HCT116 (cell line): ENCODE measurements at regions not wholly inside any gene's neighbourhood (a gene's known extent, or its start where the extent isn't known, plus 50 kb on each side); places are given as distances from the start of the nearest gene placed in this dataset.

Experiments
- ATAC-seq: fragments of 200-7000 bp; cut with Tn5 transposase; 2 replicates; pipeline ENCODE4 v1.9.1; 2020; ENCODE audit warnings: mild to moderate bottlenecking, moderate library complexity
- BruUV-seq: library from RNA; stranded (reverse); fragments of 400-500 nt; replicated peaks from 2 replicates; lab custom pipeline; 2021; lab: Mats Ljungman, UMichigan
- CTCF ChIA-PET: fragments of 300-600 bp; sonication (Branson Sonifier 250); formaldehyde crosslinking; loops from one replicate; lab custom pipeline; 2021; ENCODE audit warnings: antibody characterized with exemption; lab: Charles Lee
- POLR2A ChIA-PET: fragments of 300-600, 350-600 bp; sonication (Branson Sonifier 250); formaldehyde crosslinking; loops from one replicate; lab custom pipeline; 2021; ENCODE audit warnings: antibody characterized with exemption; lab: Charles Lee
- RAD21 ChIA-PET, 2 experiments: fragments of 300-600 bp; sonication (Branson Sonifier 250); formaldehyde crosslinking; loops; one replicate each; lab custom pipeline; 2023; ENCODE audit warnings: low total read pairs in 2 of 2; ENCODE audit not compliant: uncharacterized antibody in 2 of 2, unreplicated experiment in 2 of 2, low non-redundant PET in 1 of 2; lab: Charles Lee
- DNase-seq: peaks from one replicate; pipeline ENCODE4 v3.0.0-alpha.2; 2010; ENCODE audit warnings: low read depth, low spot score
- H2AFZ ChIP-seq: fragments of 200-600 bp; shearing (Covaris generic), sonication (generic); 2 replicates; pipeline ENCODE4 v1.6.1; 2017; ENCODE audit warnings: low read depth, mixed run types, mixed read lengths, antibody characterized with exemption, low read length; ENCODE audit not compliant: poor library complexity, severe bottlenecking
- H3K27ac ChIP-seq: 2 replicates; pipeline ENCODE4 v1.5.1; 2012; ENCODE audit warnings: low read depth, low read length
- H3K27me3 ChIP-seq: fragments of 200-600 bp; sonication (generic); 2 replicates; pipeline ENCODE4 v1.6.1; 2016; ENCODE audit warnings: mixed run types, low read length, mixed read lengths; ENCODE audit not compliant: insufficient read depth
- H3K36me3 ChIP-seq, 2 experiments: fragments of 200-500 bp in 1 of 2; fragments of 200-600 bp in 1 of 2; sonication (Bioruptor generic) in 1 of 2; sonication (generic) in 1 of 2; 2 replicates each; pipeline versions ENCODE4 v1.5.1 to v1.6.1; 2014 to 2016; ENCODE audit warnings: low read length in 2 of 2, inconsistent platforms in 1 of 2, mixed read lengths in 1 of 2, mixed run types in 1 of 2; ENCODE audit not compliant: insufficient read depth in 2 of 2, control insufficient read depth in 1 of 2
- H3K4me1 ChIP-seq, 2 experiments: fragments of 200-600 bp in 1 of 2; sonication (generic) in 1 of 2; 2 replicates each; pipeline versions ENCODE4 v1.5.1 to v1.6.1; 2012 to 2017; ENCODE audit warnings: low read length in 2 of 2, inconsistent platforms in 1 of 2, mild to moderate bottlenecking in 1 of 2, mixed read lengths in 1 of 2, mixed run types in 1 of 2, moderate library complexity in 1 of 2; ENCODE audit not compliant: insufficient read depth in 2 of 2, control insufficient read depth in 1 of 2
- H3K4me2 ChIP-seq: fragments of 200-600 bp; sonication (generic); 2 replicates; pipeline ENCODE4 v1.6.1; 2017; ENCODE audit warnings: mixed run types, low read length, mixed read lengths
- H3K4me3 ChIP-seq, 2 experiments: fragments of 200-600 bp in 1 of 2; sonication (generic) in 1 of 2; replicated peaks in 1 of 2; 2 replicates each; pipeline ENCODE4 v1.5.1; 2011 to 2016; ENCODE audit warnings: low read length in 2 of 2, control low read depth in 1 of 2, low read depth in 1 of 2, mild to moderate bottlenecking in 1 of 2, mixed read lengths in 1 of 2, mixed run types in 1 of 2
- H3K79me2 ChIP-seq: fragments of 200-600 bp; sonication (generic); 2 replicates; pipeline ENCODE4 v1.6.1; 2017; ENCODE audit warnings: mild to moderate bottlenecking, mixed run types, low read length, moderate library complexity, mixed read lengths; ENCODE audit not compliant: insufficient read depth
- H3K9ac ChIP-seq: fragments of 200-600 bp; sonication (generic); 2 replicates; pipeline ENCODE4 v1.6.1; 2016; ENCODE audit warnings: low read length, mixed read lengths
- H3K9me2 ChIP-seq: fragments of 200-600 bp; sonication (generic), shearing (Covaris generic); 2 replicates; pipeline ENCODE4 v1.6.1; 2017; ENCODE audit warnings: mixed run types, mild to moderate bottlenecking, moderate library complexity; ENCODE audit not compliant: insufficient read depth
- H3K9me3 ChIP-seq, 2 experiments: fragments of 200-500 bp in 1 of 2; fragments of 200-600 bp in 1 of 2; sonication (Bioruptor generic) in 1 of 2; sonication (generic) in 1 of 2; 2 replicates each; pipeline ENCODE4 v1.6.1; 2014 to 2017; ENCODE audit warnings: low read length in 2 of 2, mixed read lengths in 2 of 2, inconsistent platforms in 1 of 2, low read depth in 1 of 2, mild to moderate bottlenecking in 1 of 2, mixed run types in 1 of 2, moderate library complexity in 1 of 2; ENCODE audit not compliant: control insufficient read depth in 1 of 2, insufficient read depth in 1 of 2
- H4K20me1 ChIP-seq: fragments of 200-600 bp; sonication (generic), shearing (Covaris generic); 2 replicates; pipeline ENCODE4 v1.6.1; 2017; ENCODE audit warnings: mixed run types, mild to moderate bottlenecking, moderate library complexity; ENCODE audit not compliant: insufficient read depth
- CBX3 ChIP-seq: IDR thresholded peaks from 2 replicates; pipeline ENCODE4 v1.6.1; 2012; ENCODE audit warnings: low read depth
- CEBPB ChIP-seq: IDR thresholded peaks from 2 replicates; pipeline ENCODE4 v1.6.1; 2012; ENCODE audit warnings: low read depth
- EGR1 ChIP-seq: IDR thresholded peaks from 2 replicates; pipeline ENCODE4 v1.6.1; 2012; ENCODE audit warnings: low read depth
- ELF1 ChIP-seq: IDR thresholded peaks from 2 replicates; pipeline ENCODE4 v1.6.1; 2012; ENCODE audit warnings: low read depth, borderline replicate concordance
- EZH2 ChIP-seq: fragments of 200-600 bp; sonication (generic); IDR thresholded peaks from 2 replicates; pipeline ENCODE4 v1.6.1; 2017; ENCODE audit warnings: antibody characterized with exemption, mixed run types
- EZH2phosphoT487 ChIP-seq: fragments of 200-600 bp; IDR thresholded peaks from 2 replicates; pipeline ENCODE4 v1.6.1; 2018; ENCODE audit warnings: antibody characterized with exemption, borderline replicate concordance
- FOSL1 ChIP-seq: IDR thresholded peaks from 2 replicates; pipeline ENCODE4 v1.6.1; 2012; ENCODE audit warnings: low read depth
- JUND ChIP-seq: IDR thresholded peaks from 2 replicates; pipeline ENCODE4 v1.6.1; 2012
- MAX ChIP-seq: IDR thresholded peaks from 2 replicates; pipeline ENCODE4 v1.6.1; 2012
- POLR2A ChIP-seq: IDR thresholded peaks from 2 replicates; pipeline ENCODE4 v1.7.0; 2011; ENCODE audit warnings: borderline replicate concordance; ENCODE audit not compliant: insufficient read depth, insufficient read length; ENCODE audit errors: extremely low read depth
- RAD21 ChIP-seq: IDR thresholded peaks from 2 replicates; pipeline ENCODE4 v1.6.1; 2012; ENCODE audit warnings: low read depth, mild to moderate bottlenecking
- SP1 ChIP-seq: IDR thresholded peaks from 2 replicates; pipeline ENCODE4 v1.6.1; 2012; ENCODE audit warnings: low read depth
- SRF ChIP-seq: IDR thresholded peaks from 2 replicates; pipeline ENCODE4 v1.6.1; 2012; ENCODE audit warnings: low read depth
- ZBTB33 ChIP-seq: IDR thresholded peaks from 2 replicates; pipeline ENCODE4 v1.6.1; 2011; ENCODE audit warnings: mild to moderate bottlenecking, low read length, moderate library complexity; ENCODE audit not compliant: insufficient replicate concordance; ENCODE audit errors: extremely low read depth
- ZFX ChIP-seq: fragments of 450-650 bp; IDR thresholded peaks from 2 replicates; pipeline ENCODE4 v1.6.1; 2017
- ZNF274 ChIP-seq: fragments of 200-500 bp; sonication (Bioruptor generic); IDR thresholded peaks from 2 replicates; pipeline ENCODE4 v1.6.1; 2014; ENCODE audit warnings: mild to moderate bottlenecking, low read depth, low read length, inconsistent platforms
- intact Hi-C: fragments of 100-400 bp; cut with micrococcal nuclease; formaldehyde crosslinking; loops from 2 replicates; pipeline ENCODE4 v1.10.0; 2022

GRCh38 chrX:112913807-112914206 lies 73.2 kb upstream of the AMOT start:
- H3K4me1 ChIP-seq: no peaks in the 10 kb centered on the region
- ATAC-seq (no peak), DNase-seq (no peak)
- H3K9me2 ChIP-seq: no peaks in the 10 kb centered on the region
- RAD21 ChIA-PET: no interaction called here
- TF ChIP-seq CEBPB (no peak), ZBTB33 (no peak), ZFX (no peak), FOSL1 (no peak), RAD21 (no peak), EZH2 (no peak), MAX (no peak), SP1 (no peak), EGR1 (no peak), ELF1 (no peak), SRF (no peak), CBX3 (no peak), EZH2phosphoT487 (no peak), ZNF274 (no peak), JUND (no peak), POLR2A (no peak)
- H2AFZ ChIP-seq: no peak overlapping the region
- no TSS peak for BruUV-seq
- H3K27me3 ChIP-seq: no peaks in the 10 kb centered on the region
- CTCF ChIA-PET: no interaction called here
- intact Hi-C loops: no loop called here
- H3K9me3 ChIP-seq: no peaks in the 10 kb centered on the region
- no peaks in the 10 kb centered on the region for H3K36me3 ChIP-seq
- H3K27ac ChIP-seq: no peak overlapping the region
- H3K4me2 ChIP-seq: no peak overlapping the region
- POLR2A ChIA-PET: no interaction called here
- no peak overlapping the region for H3K9ac ChIP-seq
- no peaks in the 10 kb centered on the region for H4K20me1 ChIP-seq
- no peaks in the 10 kb centered on the region for H3K79me2 ChIP-seq
- H3K4me3 ChIP-seq: no peak overlapping the region
